ENCODE measurements at regions not wholly inside any gene's neighbourhood (a gene's known extent, or its start where the extent isn't known, plus 50 kb on each side); places are given as distances from the start of the nearest gene placed in this dataset.
"Not testable (repeated sequence)": the region's sequence is repeated elsewhere in the genome, so short reads cannot be mapped to it uniquely, and the experiment has no call there.

DNA sequence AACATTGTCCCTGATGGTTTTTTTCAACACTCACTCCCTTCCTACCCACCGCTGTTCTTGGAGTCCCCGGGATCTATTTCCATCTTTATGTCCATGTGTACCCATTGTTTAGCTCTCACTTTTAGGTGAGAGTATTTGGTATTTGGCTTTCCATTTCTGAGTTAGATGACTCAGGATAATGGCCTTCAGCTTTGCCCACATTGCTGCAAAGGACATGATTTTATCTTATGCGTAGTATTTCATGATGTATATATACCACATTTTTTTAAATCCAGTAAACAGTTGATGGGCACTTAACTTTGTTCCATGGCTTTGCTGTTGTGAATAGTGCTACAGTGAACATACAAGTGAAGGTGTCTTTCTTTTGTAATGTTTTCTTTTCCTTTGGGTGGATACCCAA, 123.5 kb upstream of the KITLG start:
- no peak for DNase-seq (ENCODE audit: low spot score)

- DNase-seq (ENCODE audit: low spot score) = no peak
These were observed 118.2 kb upstream of the KITLG start for GRCh38 chr12:88698471-88698870.

- DNase-seq (ENCODE audit: low spot score) = no peak
These were observed 113.7 kb upstream of the KITLG start for GRCh38 chr12:88693837-88694445.

GRCh38 chr12:88691811-88692210, 111.5 kb upstream of the KITLG start:
- DNase-seq (ENCODE audit: low spot score) = no peak

DNA sequence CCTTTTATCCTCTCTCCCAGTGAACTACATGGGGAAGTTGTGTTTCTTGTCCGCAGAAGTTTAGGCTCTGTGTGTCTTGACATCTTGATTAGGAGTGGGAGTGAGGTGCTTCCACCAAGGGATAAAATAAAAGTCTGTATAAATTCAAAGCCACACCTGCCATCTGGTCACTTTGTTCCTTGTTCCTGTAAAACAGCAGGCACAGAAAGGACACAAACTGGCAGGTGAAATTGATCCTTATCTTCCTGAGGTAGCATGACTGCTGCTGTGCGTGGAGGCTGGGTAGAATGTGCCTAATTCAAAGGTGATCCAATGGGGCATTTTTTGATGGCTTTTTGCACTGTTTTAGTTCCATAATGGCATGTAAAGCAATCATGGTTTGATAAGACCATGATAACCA, 104.3 kb upstream of the KITLG start:
- no peak for DNase-seq (ENCODE audit: low spot score)

DNA sequence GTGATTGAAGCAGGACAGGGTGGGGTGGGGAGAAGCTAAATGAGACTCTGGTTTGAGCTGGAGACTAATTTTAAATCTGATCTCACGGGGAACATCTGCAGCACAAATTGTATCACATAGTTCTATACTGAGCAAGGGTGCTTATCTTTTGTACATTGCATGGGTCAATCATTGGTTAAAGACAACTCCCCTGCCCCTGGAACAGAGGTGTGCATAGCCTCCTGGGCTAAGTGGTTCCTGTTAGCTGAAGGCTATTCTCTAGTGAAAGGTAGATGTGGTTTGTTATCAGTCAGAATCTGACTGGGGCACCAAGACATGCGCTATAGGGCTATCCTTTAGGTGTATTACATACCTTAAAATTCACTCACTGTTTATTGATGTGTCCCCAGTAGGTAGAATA, 103.9 kb upstream of the KITLG start:
- DNase-seq (ENCODE audit: low spot score) = no peak

DNA sequence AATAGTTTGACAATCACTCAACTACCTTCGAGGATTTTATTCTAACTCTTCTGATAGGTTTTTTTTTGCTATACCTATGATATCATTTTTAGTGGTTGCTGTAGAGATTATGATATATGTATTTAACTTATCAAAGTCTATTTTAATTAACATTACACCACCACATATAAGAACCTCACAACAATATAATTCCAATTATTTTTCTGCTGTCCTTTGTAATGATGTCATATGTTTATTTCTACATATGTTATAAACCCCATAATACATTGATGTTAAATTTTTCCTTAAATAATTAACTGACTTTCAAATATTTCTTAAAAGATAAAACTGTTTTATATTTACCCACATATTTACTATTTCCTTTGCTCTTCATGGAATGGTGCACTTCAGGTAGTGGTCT, 103.4 kb upstream of the KITLG start:
- no peak for DNase-seq (ENCODE audit: low spot score)

DNA sequence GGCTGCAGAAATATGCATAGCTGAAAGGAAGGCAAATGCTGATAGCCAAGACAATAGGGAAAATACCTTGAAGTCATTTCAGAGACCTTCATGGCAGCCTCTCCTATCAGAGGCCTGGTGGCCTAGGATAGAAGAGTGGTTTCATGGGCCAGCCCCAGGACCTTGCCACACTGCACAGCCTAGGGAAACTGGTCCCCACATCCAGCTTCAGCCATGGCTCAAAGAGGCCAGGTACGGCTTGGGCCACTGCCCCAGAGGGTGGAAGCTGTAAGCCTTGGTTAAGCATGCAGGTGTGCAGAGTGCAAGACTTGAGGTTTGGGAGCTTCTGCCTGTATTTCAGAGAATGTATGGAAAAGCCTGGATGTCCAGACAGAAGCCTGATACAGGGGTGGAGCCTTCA, 101.0 kb upstream of the KITLG start:
- DNase-seq (ENCODE audit: low spot score) = no peak

DNA sequence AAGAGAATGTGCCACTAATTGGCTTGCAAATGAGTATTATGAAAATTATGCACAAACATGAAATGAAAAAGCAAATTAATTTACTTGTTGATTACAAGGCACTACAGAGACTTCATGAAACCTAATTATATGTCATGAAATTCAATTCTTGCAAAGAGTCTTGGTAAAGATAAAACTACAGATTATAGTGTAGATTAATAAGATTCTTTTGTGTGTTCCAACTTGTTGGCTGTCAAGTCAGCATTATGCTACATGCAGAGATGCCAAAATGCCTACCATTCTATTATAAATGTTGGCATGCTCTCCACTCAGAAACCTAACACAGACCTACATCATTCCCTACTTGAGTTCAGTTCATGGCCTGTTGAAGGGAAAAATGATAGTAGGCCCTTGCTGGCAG, 97.2 kb upstream of the KITLG start:
- DNase-seq (ENCODE audit: low spot score) = no peak

GRCh38 chr12:88667615-88668014, 87.3 kb upstream of the KITLG start:
- DNase-seq (ENCODE audit: low spot score) = not testable (repeated sequence)

- no peak for DNase-seq (ENCODE audit: low spot score)
These were observed 84.8 kb upstream of the KITLG start for GRCh38 chr12:88665071-88665470.

DNA sequence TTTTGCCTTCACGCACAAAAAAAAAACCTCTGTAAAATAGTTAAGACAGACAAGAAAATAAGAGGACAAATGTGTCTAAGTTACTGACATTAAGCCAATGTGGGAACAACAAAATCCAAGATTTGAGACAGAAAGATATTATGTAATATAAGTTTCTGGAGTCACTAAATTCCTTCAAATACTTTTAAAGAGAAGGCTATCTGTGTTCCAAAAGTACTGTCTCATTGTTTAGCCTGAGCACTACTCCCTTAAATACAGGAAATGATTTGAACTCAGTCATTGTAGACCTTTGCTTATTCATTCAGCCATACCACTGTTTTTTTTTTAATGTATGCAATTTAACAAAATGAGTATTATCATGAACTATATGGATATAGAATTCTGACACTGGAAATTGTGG, 82.7 kb upstream of the KITLG start:
- DNase-seq (ENCODE audit: low spot score) = no peak

- no peak for DNase-seq (ENCODE audit: low spot score)
These were observed 81.8 kb upstream of the KITLG start for GRCh38 chr12:88662093-88662492.

DNA sequence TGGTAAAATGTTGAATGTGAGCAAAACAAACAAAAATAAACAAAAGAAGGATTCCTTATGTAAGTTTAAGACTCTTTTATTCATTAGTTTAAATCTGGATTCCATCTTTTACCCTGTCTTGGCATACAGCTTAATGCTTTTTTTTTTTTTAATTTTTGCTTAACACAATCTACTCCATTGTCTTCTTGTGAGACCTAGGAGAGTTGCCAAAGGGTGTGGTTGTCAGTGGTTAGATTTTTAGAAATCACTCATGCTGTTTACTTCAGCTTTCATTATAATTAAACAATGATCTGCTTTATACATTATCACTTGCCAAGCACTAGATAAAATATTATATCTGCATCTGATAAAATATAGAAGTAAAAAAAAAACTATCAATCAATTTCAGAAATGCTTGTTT, 77.7 kb upstream of the KITLG start:
- DNase-seq (ENCODE audit: low spot score) = no peak

DNA sequence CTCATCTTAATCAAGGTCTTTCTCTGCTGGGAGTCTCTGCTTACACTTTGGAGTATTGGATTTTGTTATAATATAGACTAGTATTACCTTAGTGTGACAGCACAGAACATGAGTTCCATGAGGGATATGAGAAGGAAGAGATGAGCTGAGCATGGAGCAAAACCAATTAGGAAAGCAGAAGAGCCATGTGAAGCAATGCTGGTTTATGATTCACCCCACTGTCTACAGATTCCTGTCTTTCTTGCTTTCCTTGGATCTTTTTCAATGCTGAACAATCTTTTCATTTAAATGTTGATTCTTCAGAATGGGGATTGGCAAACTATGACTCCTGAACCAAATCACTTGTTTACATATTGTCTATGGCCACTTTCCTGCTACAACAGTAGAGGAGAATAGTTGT, 70.4 kb upstream of the KITLG start:
- DNase-seq (ENCODE audit: low spot score) = no peak

- DNase-seq (ENCODE audit: low spot score) = no peak
These were observed 68.4 kb upstream of the KITLG start for GRCh38 chr12:88648625-88649024.

DNA sequence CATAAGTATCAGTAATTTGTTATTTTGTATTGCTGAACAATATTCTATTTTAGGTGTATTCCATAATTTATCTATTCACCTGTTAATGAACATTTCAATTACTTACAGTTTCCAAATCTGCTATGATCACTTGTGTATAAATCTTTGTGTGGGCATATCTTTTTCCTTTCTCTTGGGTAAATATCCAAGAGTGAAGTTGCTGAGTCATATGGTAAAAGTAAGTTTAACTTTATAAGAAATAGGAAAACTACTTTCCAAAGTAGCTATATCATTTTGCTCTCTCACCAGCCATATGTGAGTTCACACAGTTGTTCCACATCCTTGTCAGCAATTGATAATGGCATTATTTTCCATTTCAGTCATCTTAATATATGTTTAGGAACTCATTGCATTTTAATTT, 66.6 kb upstream of the KITLG start:
- no peak for DNase-seq (ENCODE audit: low spot score)

- no peak for DNase-seq (ENCODE audit: low spot score)
These were observed 65.5 kb upstream of the KITLG start for GRCh38 chr12:88645816-88646215.

DNA sequence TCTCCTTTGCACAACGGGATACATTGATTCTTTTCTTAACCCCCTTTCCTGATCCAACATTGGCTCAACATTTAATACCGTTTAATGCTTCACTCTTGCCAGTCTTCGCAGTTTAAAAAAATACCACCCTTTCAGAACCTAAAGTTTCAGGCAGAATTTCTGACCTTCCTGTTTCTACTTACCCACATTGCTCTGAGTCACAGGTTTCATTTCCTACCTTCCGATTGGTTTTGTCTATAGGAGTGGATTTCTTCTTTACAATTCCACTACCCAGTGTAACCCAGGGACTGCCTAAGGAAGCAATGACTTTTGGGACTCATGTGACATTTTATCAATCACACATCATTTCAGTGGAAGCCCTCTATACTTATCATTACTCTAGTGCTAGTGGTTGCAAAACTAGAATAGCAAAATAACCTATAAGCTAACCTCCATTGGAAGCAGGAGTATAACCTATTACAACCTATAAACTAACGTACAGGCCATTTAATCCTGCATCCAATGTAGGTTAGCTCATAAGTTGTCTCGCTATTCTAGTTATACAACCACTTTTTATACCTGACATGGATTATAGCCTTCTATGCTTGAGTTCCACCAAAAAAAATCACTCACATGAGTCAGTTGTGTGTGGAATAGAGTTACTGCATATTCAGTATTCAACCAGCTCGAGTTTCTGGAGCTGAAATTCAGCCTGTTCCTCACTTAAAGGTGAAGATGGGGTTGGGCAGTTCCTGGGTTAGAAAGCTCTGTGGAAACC, 64.9 kb upstream of the KITLG start:
- DNase-seq (ENCODE audit: low spot score) = no peak

DNA sequence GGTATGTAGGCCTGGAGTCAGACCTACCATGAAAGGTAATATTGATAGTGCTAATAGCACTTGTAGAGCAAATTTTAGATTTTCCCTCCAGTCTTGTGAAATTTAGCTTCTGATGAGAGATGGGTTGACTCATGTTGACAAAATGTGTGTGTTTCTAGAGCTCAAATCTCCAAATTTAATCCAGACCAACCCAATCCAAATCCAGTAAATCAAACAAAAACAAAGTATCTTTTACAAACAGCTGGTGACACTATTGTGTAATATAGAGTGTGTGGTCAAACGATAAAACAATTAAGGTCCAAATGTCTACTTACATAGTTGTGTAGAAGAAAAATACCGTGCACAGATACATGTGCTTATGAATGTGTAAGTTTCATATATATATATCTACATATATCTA, 63.4 kb upstream of the KITLG start:
- no peak for DNase-seq (ENCODE audit: low spot score)

DNA sequence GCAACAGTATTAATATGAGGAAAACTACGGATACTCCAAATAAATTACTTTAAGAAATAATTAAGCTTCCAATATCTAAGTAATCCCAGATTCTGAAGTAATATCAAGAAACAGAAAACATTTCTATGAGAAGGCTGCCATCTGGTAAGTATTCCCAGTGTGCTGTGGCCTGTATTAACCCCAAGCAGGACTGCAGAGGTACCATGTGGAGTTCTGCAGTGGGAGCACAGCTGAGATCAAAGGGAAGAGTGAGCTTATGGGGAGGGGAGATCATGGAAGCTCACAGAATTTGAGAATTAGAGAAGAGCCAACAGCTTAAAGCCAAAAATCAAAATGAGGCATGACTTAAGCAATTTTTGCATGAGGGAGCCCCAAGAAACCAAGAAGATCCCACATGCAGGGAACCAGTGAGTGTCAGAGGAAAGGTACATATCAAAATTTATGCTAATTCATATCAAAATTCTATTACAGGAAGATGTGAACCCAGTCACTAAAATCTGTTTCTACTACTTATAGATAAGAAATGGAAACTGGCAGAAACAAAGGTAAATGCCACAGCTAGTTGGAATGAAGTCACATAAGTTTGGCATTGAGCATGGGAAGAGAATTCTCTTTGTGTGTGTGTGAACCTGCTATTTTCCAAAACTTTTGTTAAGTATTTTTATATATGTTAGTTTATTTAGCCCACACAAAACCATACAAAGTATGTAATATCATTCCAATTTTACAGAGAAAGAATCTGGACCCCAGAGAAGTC, 62.6 kb upstream of the KITLG start:
- no peak for DNase-seq (ENCODE audit: low spot score)

DNA sequence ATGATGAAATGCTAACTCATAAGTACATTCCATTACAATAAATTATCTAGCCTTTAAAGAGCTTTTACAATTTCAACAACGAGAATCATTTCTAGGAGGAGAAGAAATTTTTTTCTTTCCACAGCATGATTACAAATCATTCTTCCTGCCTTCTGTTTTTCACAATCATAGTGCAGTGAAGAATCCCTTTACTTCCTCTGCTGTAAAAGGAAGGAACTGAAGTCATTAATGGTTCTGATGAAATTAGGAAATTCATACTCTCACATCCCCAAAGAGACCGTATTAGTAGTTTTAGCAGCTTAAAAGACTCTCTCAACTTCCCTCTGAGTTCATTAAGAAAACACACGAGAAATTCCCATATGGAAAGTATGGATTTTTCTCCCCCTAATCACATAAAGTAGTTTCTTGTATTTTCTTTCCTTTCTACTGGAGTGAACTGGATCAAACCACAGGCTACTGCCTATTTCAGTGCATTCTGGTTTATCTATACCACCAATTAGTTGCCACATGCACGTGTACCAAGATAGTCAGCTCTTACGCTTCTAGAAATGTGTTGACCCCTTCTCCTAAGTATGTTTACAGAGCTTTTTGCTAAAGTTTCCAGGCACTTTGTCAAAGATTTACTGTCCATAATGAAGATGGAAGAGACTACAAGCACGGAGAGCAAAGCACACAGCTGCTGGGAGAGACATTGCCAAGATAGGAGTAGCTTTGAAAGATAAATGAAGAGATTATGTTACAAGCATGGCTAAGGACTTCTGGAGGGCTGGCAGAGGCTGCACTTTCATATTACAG, 58.9 kb upstream of the KITLG start:
- no peak for DNase-seq (ENCODE audit: low spot score)

DNA sequence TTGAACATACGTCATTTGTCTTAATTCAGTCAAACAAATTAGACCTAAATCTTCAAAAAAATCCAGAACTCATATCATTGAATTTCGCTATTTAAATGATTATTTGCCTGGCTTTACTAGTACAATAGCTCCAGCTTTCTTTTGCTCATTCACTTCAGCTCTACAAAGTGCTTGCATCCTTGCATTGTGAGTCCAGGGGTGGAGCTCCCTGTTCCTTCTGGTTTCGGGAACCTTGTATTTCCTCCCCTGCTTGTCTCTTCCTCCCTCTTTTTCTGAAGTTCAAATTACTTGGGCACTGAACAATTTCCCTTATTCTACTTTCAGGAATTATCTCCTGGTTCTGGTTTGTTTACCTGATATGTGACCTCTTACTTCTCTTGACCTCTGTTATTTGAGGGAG, 58.1 kb upstream of the KITLG start:
- no peak for DNase-seq (ENCODE audit: low spot score)

Measured in hematopoietic multipotent progenitor cell treated with erythropoietin and hydrocortisone succinate and interleukin-3 and kit ligand, for 17 days (in vitro differentiated cells).